ENCODE measurements at regions not wholly inside any gene's neighbourhood (a gene's known extent, or its start where the extent isn't known, plus 50 kb on each side); places are given as distances from the start of the nearest gene placed in this dataset.

DNA sequence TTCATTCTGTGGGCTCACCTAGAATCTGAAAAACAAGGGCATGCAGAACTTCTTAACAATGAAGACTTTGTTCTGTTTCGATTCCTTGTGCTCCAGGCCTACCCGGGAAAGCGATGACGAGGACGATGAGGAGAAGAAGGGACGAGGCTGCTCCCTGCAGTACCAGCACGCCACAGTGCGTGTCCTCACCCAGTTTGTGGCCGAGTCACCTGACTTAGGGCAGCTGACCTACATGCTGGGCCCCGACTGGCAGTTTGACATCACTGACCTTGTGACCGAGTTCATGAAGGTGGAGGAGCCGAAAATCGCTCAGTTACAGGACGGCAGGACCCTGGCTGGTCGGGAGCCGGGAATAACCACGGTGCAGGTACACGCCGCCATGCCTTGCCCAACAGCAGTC, 585.4 kb downstream of the AACS start:
- TF ChIP-seq CTCF (conservative IDR thresholded peaks at IDR 0.05) (no peak), ZFX (IDR thresholded peaks at IDR 0.05) (no peak)
